Osteocyte (in vitro differentiated cells): ENCODE measurements at regions not wholly inside any gene's neighbourhood (a gene's known extent, or its start where the extent isn't known, plus 50 kb on each side); places are given as distances from the start of the nearest gene placed in this dataset.

Source experiments
- DNase-seq: peaks from one replicate; pipeline ENCODE4 v3.0.0; 2021; ENCODE audit warnings: mixed read lengths; ENCODE audit not compliant: unreplicated experiment; ENCODE audit errors: extremely low spot score
- H3K27ac Mint-ChIP-seq: one replicate; pipeline ENCODE4 v1.8.0; 2021; ENCODE audit warnings: mild to moderate bottlenecking, mixed read lengths; ENCODE audit not compliant: unreplicated experiment
- H3K27me3 Mint-ChIP-seq: one replicate; pipeline ENCODE4 v1.8.0; 2021; ENCODE audit warnings: mixed read lengths; ENCODE audit not compliant: unreplicated experiment
- H3K36me3 Mint-ChIP-seq: one replicate; pipeline ENCODE4 v1.8.0; 2021; ENCODE audit warnings: mixed read lengths; ENCODE audit not compliant: unreplicated experiment
- H3K4me1 Mint-ChIP-seq: one replicate; pipeline ENCODE4 v1.8.0; 2021; ENCODE audit warnings: mixed read lengths; ENCODE audit not compliant: unreplicated experiment
- H3K4me3 Mint-ChIP-seq: one replicate; pipeline ENCODE4 v1.8.0; 2021; ENCODE audit warnings: mild to moderate bottlenecking, moderate library complexity, mixed read lengths; ENCODE audit not compliant: unreplicated experiment
- H3K9me3 Mint-ChIP-seq: one replicate; pipeline ENCODE4 v1.8.0; 2021; ENCODE audit warnings: mixed read lengths; ENCODE audit not compliant: unreplicated experiment
- CTCF ChIP-seq: fragments of 200-600 bp; sonication (generic); IDR thresholded peaks from 2 replicates; pipeline ENCODE4 v1.5.0; 2021; ENCODE audit warnings: antibody characterized with exemption, mild to moderate bottlenecking, moderate library complexity

- H3K9me3 Mint-ChIP-seq, result no peaks in the 10 kb centered on the region
- H3K4me1 Mint-ChIP-seq, result no peaks in the 10 kb centered on the region
- H3K27me3 Mint-ChIP-seq, result no peaks in the 10 kb centered on the region
- no peak for DNase-seq
- no peaks in the 10 kb centered on the region for H3K36me3 Mint-ChIP-seq
- TF ChIP-seq CTCF, result no peak
- H3K4me3 Mint-ChIP-seq, result no peak overlapping the region
- no peak overlapping the region for H3K27ac Mint-ChIP-seq
Measured at GRCh38 chr16:52621651-52622050, 74.7 kb upstream of the TOX3 start.

GRCh38 chr16:52618753-52619497, 72.0 kb upstream of the TOX3 start:
- DNase-seq, result no peak
- H3K27ac Mint-ChIP-seq, result no peak overlapping the region
- no peaks in the 10 kb centered on the region for H3K9me3 Mint-ChIP-seq
- H3K4me3 Mint-ChIP-seq, result no peak overlapping the region
- H3K36me3 Mint-ChIP-seq, result no peaks in the 10 kb centered on the region
- no peaks in the 10 kb centered on the region for H3K27me3 Mint-ChIP-seq
- H3K4me1 Mint-ChIP-seq, result no peaks in the 10 kb centered on the region
- no peak for TF ChIP-seq CTCF

DNA sequence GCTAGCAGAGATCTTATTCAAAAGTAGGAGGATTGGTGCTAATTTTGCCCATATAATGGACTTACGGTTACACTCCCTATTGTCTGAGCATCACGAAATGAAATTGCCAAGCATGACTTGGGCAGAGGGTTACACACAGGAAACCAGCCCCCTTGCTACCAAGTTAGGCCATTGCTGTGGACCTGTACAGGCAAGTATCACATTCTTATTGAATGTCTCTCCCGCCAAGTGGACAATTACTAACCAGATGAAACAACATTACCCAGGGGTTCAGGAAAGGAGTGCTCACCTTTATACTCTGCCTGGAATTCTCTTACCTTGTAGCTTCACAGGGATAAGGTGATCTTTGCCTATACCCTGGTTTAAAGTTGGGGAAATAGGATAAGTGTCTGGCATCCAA, 70.6 kb upstream of the TOX3 start:
- Mint-ChIP-seq H3K36me3 (no peaks in the 10 kb centered on the region), H3K4me3 (no peak overlapping the region), H3K4me1 (no peaks in the 10 kb centered on the region), H3K27me3 (no peaks in the 10 kb centered on the region), H3K27ac (no peak overlapping the region), H3K9me3 (peaks cover 9% of the 10 kb centered on the region)
- no peak for DNase-seq
- no peak for TF ChIP-seq CTCF

DNA sequence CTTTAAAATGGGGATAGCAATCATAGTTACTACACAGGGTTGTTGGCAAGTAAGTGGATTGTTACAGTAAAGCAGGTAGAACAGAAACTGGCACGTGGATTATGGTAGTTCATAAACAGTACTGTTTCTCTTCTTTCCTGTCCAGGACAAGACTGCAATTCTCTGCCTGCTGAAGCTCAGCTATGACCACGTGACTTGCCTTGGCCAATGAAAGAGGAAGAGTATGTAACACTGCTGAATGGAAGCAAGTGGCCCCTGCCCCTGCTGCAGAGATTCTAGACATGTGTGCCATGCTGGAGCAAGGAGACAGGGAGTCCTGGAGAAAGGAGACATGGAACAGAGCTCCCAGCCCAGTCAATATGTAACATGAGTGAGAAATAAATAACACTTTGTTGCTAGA, 66.6 kb upstream of the TOX3 start:
- TF ChIP-seq CTCF, result no peak
- Mint-ChIP-seq H3K4me1 (no peaks in the 10 kb centered on the region), H3K4me3 (no peak overlapping the region), H3K27me3 (no peaks in the 10 kb centered on the region), H3K36me3 (no peaks in the 10 kb centered on the region), H3K9me3 (peaks cover 9% of the 10 kb centered on the region), H3K27ac (no peak overlapping the region)
- DNase-seq, result no peak

- Mint-ChIP-seq H3K27ac (no peak overlapping the region), H3K27me3 (no peaks in the 10 kb centered on the region), H3K4me3 (no peak overlapping the region), H3K4me1 (no peaks in the 10 kb centered on the region), H3K9me3 (peaks cover 9% of the 10 kb centered on the region), H3K36me3 (no peaks in the 10 kb centered on the region)
- no peak for TF ChIP-seq CTCF
- no peak for DNase-seq
Measured at GRCh38 chr16:52611817-52612673, 65.1 kb upstream of the TOX3 start.
